A673 (cell line): ENCODE measurements at regions not wholly inside any gene's neighbourhood (a gene's known extent, or its start where the extent isn't known, plus 50 kb on each side); places are given as distances from the start of the nearest gene placed in this dataset.

Source experiments
- BruUV-seq: library from RNA; stranded (reverse); fragments of 400-500 nt; replicated peaks from 2 replicates; lab custom pipeline; 2021; lab: Mats Ljungman, UMichigan
- CTCF ChIA-PET: fragments of 300-600 bp; sonication (Branson Sonifier 250); formaldehyde crosslinking; loops from one replicate; lab custom pipeline; 2022; ENCODE audit warnings: antibody characterized with exemption; lab: Charles Lee
- POLR2A ChIA-PET: fragments of 300-600 bp; sonication (Branson Sonifier 250); formaldehyde crosslinking; loops from one replicate; lab custom pipeline; 2022; ENCODE audit warnings: antibody characterized with exemption; ENCODE audit not compliant: low non-redundant PET; lab: Charles Lee
- DNase-seq: peaks from one replicate; pipeline ENCODE4 v3.0.0-alpha.2; 2015; ENCODE audit warnings: low spot score
- H3K27ac ChIP-seq: fragments of 200-600 bp; sonication (generic); 2 replicates; pipeline ENCODE4 v1.5.1; 2016; ENCODE audit warnings: mixed run types, low read depth, mild to moderate bottlenecking, mixed read lengths, antibody characterized with exemption, low read length; ENCODE audit not compliant: poor library complexity, severe bottlenecking
- H3K27me3 ChIP-seq: fragments of 200-600 bp; sonication (generic); replicated peaks from 2 replicates; pipeline ENCODE4 v1.6.1; 2017; ENCODE audit warnings: mixed run types, low read depth, mild to moderate bottlenecking, mixed read lengths, antibody characterized with exemption, low read length; ENCODE audit not compliant: insufficient read depth, poor library complexity
- H3K36me3 ChIP-seq: fragments of 200-600 bp; sonication (generic); 2 replicates; pipeline ENCODE4 v1.6.1; 2016; ENCODE audit warnings: mixed run types, mild to moderate bottlenecking, mixed read lengths, antibody characterized with exemption, low read length; ENCODE audit not compliant: insufficient read depth, poor library complexity, severe bottlenecking
- H3K4me1 ChIP-seq: fragments of 200-600 bp; sonication (generic); 2 replicates; pipeline ENCODE4 v1.6.1; 2017; ENCODE audit warnings: mixed run types, mild to moderate bottlenecking, mixed read lengths, antibody characterized with exemption, low read length; ENCODE audit not compliant: insufficient read depth, poor library complexity, severe bottlenecking
- H3K4me3 ChIP-seq: fragments of 200-600 bp; sonication (generic); 2 replicates; pipeline ENCODE4 v1.5.1; 2016; ENCODE audit warnings: low read depth, mixed run types, mild to moderate bottlenecking, mixed read lengths, low read length; ENCODE audit not compliant: poor library complexity, severe bottlenecking
- H3K9me3 ChIP-seq: fragments of 200-600 bp; sonication (generic); 2 replicates; pipeline ENCODE4 v1.6.1; 2016; ENCODE audit warnings: mixed run types, low read depth, mild to moderate bottlenecking, mixed read lengths, antibody characterized with exemption, low read length; ENCODE audit not compliant: poor library complexity, severe bottlenecking
- EZH2 ChIP-seq: fragments of 200-600 bp; sonication (generic); IDR thresholded peaks from 2 replicates; pipeline ENCODE4 v1.6.1; 2017; ENCODE audit warnings: borderline replicate concordance, low read depth, mild to moderate bottlenecking, mixed read lengths, antibody characterized with exemption, low read length; ENCODE audit not compliant: poor library complexity, severe bottlenecking
- intact Hi-C: fragments of 100-400 bp; cut with micrococcal nuclease; formaldehyde crosslinking; loops from one replicate; pipeline ENCODE4 v1.10.0; 2022; ENCODE audit not compliant: unreplicated experiment
- TF ChIP-seq, protein P1 (sequence below): fragments of 300-800, 200-600 bp; sonication (generic); conservative IDR thresholded peaks from 2 replicates; pipeline ENCODE4 v1.5.1; 2017; ENCODE audit warnings: low read depth, mild to moderate bottlenecking, antibody characterized with exemption, low read length, moderate library complexity, mixed read lengths

DNA sequence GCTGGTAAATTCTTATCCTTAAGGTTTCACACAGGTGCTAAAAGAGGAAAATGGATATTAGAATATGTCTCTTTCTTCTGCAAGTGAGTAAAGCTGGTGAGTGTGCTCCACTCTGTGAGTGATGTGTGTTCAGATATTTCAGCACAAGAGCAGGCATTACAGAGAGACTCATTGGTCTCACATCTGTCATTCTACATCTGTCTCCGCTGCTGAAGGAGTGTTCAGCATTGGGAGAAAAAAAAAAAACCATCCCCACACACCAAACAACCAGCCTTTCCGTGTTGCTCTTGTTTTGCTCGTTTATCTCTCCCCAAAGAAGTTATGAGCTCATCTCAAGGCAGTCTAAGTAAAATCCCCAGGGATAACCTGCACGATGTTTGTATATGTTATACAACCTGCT, 283.9 kb upstream of the SPHKAP start:
- no TSS peak for BruUV-seq
- ChIA-PET POLR2A (interaction anchor here (0.6 kb wide), 1 partner anchor 126 kb away, joined by 6 read pairs; no protein-coding TSS in a partner anchor), CTCF (no interaction called here)
- H3K36me3 ChIP-seq, result no peaks in the 10 kb centered on the region
- H3K27ac ChIP-seq, result no peak overlapping the region
- no peak for DNase-seq
- H3K4me3 ChIP-seq, result no peak overlapping the region
- H3K9me3 ChIP-seq, result no peaks in the 10 kb centered on the region
- H3K4me1 ChIP-seq, result no peaks in the 10 kb centered on the region
- intact Hi-C loops, result no loop called here
- no peak for TF ChIP-seq EZH2
- TF ChIP-seq, protein P1, sequence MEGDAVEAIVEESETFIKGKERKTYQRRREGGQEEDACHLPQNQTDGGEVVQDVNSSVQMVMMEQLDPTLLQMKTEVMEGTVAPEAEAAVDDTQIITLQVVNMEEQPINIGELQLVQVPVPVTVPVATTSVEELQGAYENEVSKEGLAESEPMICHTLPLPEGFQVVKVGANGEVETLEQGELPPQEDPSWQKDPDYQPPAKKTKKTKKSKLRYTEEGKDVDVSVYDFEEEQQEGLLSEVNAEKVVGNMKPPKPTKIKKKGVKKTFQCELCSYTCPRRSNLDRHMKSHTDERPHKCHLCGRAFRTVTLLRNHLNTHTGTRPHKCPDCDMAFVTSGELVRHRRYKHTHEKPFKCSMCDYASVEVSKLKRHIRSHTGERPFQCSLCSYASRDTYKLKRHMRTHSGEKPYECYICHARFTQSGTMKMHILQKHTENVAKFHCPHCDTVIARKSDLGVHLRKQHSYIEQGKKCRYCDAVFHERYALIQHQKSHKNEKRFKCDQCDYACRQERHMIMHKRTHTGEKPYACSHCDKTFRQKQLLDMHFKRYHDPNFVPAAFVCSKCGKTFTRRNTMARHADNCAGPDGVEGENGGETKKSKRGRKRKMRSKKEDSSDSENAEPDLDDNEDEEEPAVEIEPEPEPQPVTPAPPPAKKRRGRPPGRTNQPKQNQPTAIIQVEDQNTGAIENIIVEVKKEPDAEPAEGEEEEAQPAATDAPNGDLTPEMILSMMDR, result no peak
- no peaks in the 10 kb centered on the region for H3K27me3 ChIP-seq

DNA sequence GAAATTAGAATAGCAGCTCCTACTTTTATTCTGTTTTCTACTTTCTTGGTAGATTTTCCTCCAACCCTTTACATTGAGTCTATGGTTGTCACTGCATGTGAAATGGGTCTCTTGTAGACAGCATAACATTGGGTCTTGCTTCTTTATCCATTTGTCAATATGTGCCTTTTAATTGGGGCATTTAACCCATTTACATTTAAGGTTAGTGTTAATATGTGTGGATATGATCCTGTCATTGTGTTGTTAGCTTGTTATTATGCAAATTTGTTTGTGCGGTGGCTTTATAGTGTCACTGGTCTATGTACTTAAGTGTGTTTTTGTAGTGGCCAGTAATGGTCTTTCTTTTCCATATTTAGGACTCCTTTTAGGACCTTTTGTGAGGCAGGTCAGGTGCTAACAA, 276.9 kb upstream of the SPHKAP start:
- ChIA-PET CTCF (no interaction called here), POLR2A (no interaction called here)
- Histone ChIP-seq H3K27ac (no peak overlapping the region), H3K4me1 (no peaks in the 10 kb centered on the region), H3K9me3 (peaks cover 17% of the 10 kb centered on the region), H3K4me3 (no peak overlapping the region), H3K36me3 (no peaks in the 10 kb centered on the region), H3K27me3 (no peaks in the 10 kb centered on the region)
- intact Hi-C loops, result no loop called here
- TF ChIP-seq, protein P1, result no peak
- no peak for DNase-seq
- no TSS peak for BruUV-seq

DNA sequence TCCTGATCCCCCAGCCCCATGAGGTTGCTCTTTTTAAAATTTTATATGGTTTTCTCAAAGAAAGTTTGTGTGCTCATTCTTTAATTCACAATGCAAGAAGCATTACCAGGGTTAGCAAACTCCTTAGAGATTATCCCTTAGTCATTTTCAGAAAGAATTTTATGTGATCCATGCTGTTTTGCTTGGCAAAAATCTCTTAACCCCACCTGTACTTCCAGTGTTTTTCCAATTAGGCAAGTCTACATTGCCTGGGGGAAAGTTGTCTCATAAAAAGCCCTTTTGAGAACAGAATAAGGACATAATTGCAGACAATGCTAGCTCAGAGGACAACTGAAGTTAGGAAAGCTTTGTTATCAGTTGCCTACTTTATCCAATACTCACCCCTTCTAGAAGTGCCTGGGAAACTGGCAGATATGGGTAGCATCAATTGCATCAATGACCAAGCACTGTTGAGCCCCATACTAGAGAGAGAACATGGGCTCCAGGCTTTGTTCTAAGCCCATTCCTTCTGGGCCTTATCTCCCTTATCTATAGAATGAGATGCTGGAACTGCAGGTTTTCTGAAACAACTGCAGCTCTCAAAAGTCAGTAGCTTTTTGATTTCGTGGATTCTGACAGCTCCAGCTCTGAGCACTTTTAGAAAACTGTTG, 265.9 kb upstream of the SPHKAP start:
- Histone ChIP-seq H3K27ac (no peak overlapping the region), H3K9me3 (no peaks in the 10 kb centered on the region), H3K36me3 (no peaks in the 10 kb centered on the region), H3K4me3 (no peak overlapping the region), H3K27me3 (no peaks in the 10 kb centered on the region), H3K4me1 (no peaks in the 10 kb centered on the region)
- no TSS peak for BruUV-seq
- TF ChIP-seq EZH2, result no peak
- TF ChIP-seq, protein P1, result no peak
- ChIA-PET POLR2A (no interaction called here), CTCF (no interaction called here)
- DNase-seq, result no peak
- intact Hi-C loops, result no loop called here
